SK-N-MC (cell line): ENCODE measurements at regions not wholly inside any gene's neighbourhood (a gene's known extent, or its start where the extent isn't known, plus 50 kb on each side); places are given as distances from the start of the nearest gene placed in this dataset.

Experiments
- EZH2 ChIP-seq: fragments of 200-600 bp; sonication (generic); IDR thresholded peaks from one replicate; pipeline ENCODE4 v1.6.1; 2017; ENCODE audit warnings: antibody characterized with exemption
- POLR2AphosphoS5 ChIP-seq: IDR thresholded peaks from 2 replicates; pipeline ENCODE4 v1.6.1; 2012; ENCODE audit warnings: mild to moderate bottlenecking, low read depth, low read length, borderline replicate concordance

GRCh38 chr9:86662890-86663468 lies 284.3 kb downstream of the GAS1 start:
- TF ChIP-seq POLR2AphosphoS5 (no peak), EZH2 (no peak)
